H1 (cell line): ENCODE measurements at regions not wholly inside any gene's neighbourhood (a gene's known extent, or its start where the extent isn't known, plus 50 kb on each side); places are given as distances from the start of the nearest gene placed in this dataset.

Experiments used
- BACH1 ChIP-seq: IDR thresholded peaks from 2 replicates; pipeline ENCODE4 v1.6.1; 2012; ENCODE audit warnings: low read length, improper control_type of control experiment
- CBX8 ChIP-seq: fragments of 300-800, 300-1000 bp; sonication (generic); IDR thresholded peaks from 2 replicates; pipeline ENCODE4 v1.7.1; 2016; ENCODE audit warnings: low read depth, low read length, borderline replicate concordance
- CEBPB ChIP-seq: IDR thresholded peaks from 2 replicates; pipeline ENCODE4 v1.6.1; 2012; ENCODE audit warnings: low read depth, low read length
- CREB1 ChIP-seq: IDR thresholded peaks from 2 replicates; pipeline ENCODE4 v1.6.1; 2012; ENCODE audit warnings: inconsistent platforms
- EP300 ChIP-seq, 2 experiments: IDR thresholded peaks; 1 replicate in 1 of 2; 2 replicates in 1 of 2; pipeline ENCODE4 v1.6.1; 2011 to 2012; ENCODE audit warnings: low read depth in 2 of 2, low read length in 2 of 2, mild to moderate bottlenecking in 2 of 2, borderline replicate concordance in 1 of 2, inconsistent platforms in 1 of 2, moderate library complexity in 1 of 2
- EZH2 ChIP-seq: fragments of 200-600 bp; sonication (generic); IDR thresholded peaks from 2 replicates; pipeline ENCODE4 v1.7.1; 2012; ENCODE audit warnings: low read depth, mild to moderate bottlenecking, moderate library complexity, low read length, inconsistent platforms; ENCODE audit not compliant: severe bottlenecking
- SAP30 ChIP-seq: fragments of 300-600 bp; sonication (generic); IDR thresholded peaks from 2 replicates; pipeline ENCODE4 v1.7.1; 2012; ENCODE audit warnings: low read length, moderate library complexity, mild to moderate bottlenecking, inconsistent platforms; ENCODE audit not compliant: insufficient read depth, insufficient replicate concordance
- TF ChIP-seq, protein P1 (sequence below), 3 experiments: IDR thresholded peaks; 1 replicate in 2 of 3; 2 replicates in 1 of 3; pipeline versions ENCODE4 v1.5.1 to v1.6.1; 2011; ENCODE audit warnings: low read length in 3 of 3, mild to moderate bottlenecking in 3 of 3, inconsistent platforms in 2 of 3, low read depth in 1 of 3, moderate library complexity in 1 of 3; ENCODE audit not compliant: insufficient read depth in 1 of 3; ENCODE audit errors: control extremely low read depth in 1 of 3

GRCh38 chr14:97380539-97380941 lies 583.4 kb downstream of the VRK1 start:
- no peak for TF ChIP-seq CEBPB
- no peak for TF ChIP-seq SAP30
- no peak for TF ChIP-seq EZH2
- TF ChIP-seq CREB1, result no peak
- TF ChIP-seq EP300 (IDR thresholded peaks at IDR 0.05; ENCODE audit: borderline replicate concordance in 1 of 2, low read depth in 2 of 2, low read length in 2 of 2), result no peak
- TF ChIP-seq, protein P1, sequence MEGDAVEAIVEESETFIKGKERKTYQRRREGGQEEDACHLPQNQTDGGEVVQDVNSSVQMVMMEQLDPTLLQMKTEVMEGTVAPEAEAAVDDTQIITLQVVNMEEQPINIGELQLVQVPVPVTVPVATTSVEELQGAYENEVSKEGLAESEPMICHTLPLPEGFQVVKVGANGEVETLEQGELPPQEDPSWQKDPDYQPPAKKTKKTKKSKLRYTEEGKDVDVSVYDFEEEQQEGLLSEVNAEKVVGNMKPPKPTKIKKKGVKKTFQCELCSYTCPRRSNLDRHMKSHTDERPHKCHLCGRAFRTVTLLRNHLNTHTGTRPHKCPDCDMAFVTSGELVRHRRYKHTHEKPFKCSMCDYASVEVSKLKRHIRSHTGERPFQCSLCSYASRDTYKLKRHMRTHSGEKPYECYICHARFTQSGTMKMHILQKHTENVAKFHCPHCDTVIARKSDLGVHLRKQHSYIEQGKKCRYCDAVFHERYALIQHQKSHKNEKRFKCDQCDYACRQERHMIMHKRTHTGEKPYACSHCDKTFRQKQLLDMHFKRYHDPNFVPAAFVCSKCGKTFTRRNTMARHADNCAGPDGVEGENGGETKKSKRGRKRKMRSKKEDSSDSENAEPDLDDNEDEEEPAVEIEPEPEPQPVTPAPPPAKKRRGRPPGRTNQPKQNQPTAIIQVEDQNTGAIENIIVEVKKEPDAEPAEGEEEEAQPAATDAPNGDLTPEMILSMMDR (IDR thresholded peaks at IDR 0.05; ENCODE audit: control extremely low read depth in 1 of 3, insufficient read depth in 1 of 3, low read depth in 1 of 3, low read length in 3 of 3), result no peak
- TF ChIP-seq CBX8, result no peak
- no peak for TF ChIP-seq BACH1
